ENCODE measurements at regions not wholly inside any gene's neighbourhood (a gene's known extent, or its start where the extent isn't known, plus 50 kb on each side); places are given as distances from the start of the nearest gene placed in this dataset.

DNA sequence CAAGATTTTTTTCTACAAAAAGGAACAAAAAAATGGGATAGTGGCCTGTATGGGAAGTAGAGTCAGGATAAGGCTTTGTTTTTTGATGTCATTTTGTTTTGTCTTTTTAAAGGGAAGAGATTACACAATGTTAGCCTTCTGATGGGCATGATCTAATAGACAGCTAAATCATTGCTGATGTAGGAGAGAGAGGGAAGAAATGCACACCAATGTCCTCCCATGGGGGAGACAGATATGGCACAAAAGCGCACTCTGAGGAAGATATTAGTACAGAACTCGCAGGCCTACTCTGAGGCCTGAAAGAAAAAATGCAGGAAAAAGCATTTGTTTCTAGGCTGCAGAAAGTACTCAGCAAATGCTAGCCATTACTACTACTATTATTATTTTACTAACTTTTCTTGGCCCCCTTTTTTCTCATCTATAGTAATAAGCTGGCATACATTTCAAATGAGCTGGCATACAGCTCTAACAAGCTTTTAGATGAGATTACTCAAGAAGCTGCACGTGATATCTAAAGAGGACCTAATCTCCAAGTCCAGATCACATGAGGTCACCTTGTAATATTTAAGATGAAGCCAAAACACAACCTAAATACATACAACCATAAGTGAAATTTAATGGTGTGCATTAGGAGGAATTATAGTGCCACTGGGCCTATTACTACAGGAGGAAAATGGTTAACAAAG is 269.4 kb upstream of the TANK start:
- no peak overlapping the region for H3K4me3 Mint-ChIP-seq (ENCODE audit: low read depth)
- H3K9me3 Mint-ChIP-seq (ENCODE audit: low read depth), result peaks cover 2% of the 10 kb centered on the region
- TF ChIP-seq, protein P1, sequence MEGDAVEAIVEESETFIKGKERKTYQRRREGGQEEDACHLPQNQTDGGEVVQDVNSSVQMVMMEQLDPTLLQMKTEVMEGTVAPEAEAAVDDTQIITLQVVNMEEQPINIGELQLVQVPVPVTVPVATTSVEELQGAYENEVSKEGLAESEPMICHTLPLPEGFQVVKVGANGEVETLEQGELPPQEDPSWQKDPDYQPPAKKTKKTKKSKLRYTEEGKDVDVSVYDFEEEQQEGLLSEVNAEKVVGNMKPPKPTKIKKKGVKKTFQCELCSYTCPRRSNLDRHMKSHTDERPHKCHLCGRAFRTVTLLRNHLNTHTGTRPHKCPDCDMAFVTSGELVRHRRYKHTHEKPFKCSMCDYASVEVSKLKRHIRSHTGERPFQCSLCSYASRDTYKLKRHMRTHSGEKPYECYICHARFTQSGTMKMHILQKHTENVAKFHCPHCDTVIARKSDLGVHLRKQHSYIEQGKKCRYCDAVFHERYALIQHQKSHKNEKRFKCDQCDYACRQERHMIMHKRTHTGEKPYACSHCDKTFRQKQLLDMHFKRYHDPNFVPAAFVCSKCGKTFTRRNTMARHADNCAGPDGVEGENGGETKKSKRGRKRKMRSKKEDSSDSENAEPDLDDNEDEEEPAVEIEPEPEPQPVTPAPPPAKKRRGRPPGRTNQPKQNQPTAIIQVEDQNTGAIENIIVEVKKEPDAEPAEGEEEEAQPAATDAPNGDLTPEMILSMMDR (IDR thresholded peaks at IDR 0.05; ENCODE audit: unreplicated experiment), result no peak
- no peak overlapping the region for H3K27ac Mint-ChIP-seq
- H3K36me3 Mint-ChIP-seq (ENCODE audit: insufficient read depth), result no peaks in the 10 kb centered on the region
- no peaks in the 10 kb centered on the region for H3K4me1 Mint-ChIP-seq (ENCODE audit: low read depth)
- no peak for DNase-seq (ENCODE audit: low spot score, unreplicated experiment)
- no peaks in the 10 kb centered on the region for H3K27me3 Mint-ChIP-seq

DNA sequence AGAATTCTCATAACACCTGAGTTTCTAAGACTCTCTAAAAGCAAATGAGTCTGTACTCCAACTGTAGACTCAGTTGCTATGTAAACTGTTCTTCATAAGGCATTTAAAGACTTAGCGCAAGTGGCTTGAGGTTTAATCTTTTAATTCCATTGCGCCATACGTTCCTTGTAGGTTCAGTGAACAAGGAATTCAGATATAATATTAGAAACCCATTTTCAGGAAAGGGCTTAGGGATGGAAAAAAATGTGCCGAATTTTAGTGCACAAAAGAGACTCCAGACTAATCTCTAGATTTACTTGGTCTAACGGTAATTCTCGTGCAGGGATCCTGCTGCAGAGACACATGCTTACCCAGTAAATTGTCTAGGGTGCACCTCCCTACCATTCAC is 268.9 kb upstream of the TANK start:
- TF ChIP-seq, protein P1 (IDR thresholded peaks at IDR 0.05; ENCODE audit: unreplicated experiment), result no peak
- no peaks in the 10 kb centered on the region for H3K36me3 Mint-ChIP-seq (ENCODE audit: insufficient read depth)
- H3K4me1 Mint-ChIP-seq (ENCODE audit: low read depth), result no peaks in the 10 kb centered on the region
- DNase-seq (ENCODE audit: low spot score, unreplicated experiment), result no peak
- no peaks in the 10 kb centered on the region for H3K27me3 Mint-ChIP-seq
- H3K4me3 Mint-ChIP-seq (ENCODE audit: low read depth), result no peak overlapping the region
- H3K9me3 Mint-ChIP-seq (ENCODE audit: low read depth), result peaks cover 6% of the 10 kb centered on the region
- H3K27ac Mint-ChIP-seq, result no peak overlapping the region

DNA sequence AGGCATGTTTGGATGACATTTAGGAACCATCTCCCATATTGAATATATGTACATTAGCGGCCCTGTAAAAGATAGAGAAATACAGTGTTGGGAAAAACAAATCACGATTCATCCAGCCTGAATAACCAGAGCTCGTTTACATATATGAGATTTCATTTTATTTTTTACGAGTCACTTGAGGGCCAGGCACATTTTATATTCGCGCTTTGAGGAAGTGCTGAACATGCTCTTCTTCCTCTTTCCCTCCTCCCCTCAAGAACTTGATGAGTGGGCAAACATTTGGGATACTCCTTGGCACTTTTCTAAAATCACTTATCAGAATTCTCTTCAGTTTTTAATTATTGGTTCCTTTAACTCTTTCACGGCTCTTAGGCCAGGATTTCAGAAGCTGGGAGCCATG is 268.0 kb upstream of the TANK start:
- no peak for DNase-seq (ENCODE audit: low spot score, unreplicated experiment)
- no peak overlapping the region for H3K4me3 Mint-ChIP-seq (ENCODE audit: low read depth)
- H3K9me3 Mint-ChIP-seq (ENCODE audit: low read depth), result peaks cover 6% of the 10 kb centered on the region
- TF ChIP-seq, protein P1 (IDR thresholded peaks at IDR 0.05; ENCODE audit: unreplicated experiment), result no peak
- H3K27me3 Mint-ChIP-seq, result no peaks in the 10 kb centered on the region
- H3K36me3 Mint-ChIP-seq (ENCODE audit: insufficient read depth), result no peaks in the 10 kb centered on the region
- no peak overlapping the region for H3K27ac Mint-ChIP-seq
- H3K4me1 Mint-ChIP-seq (ENCODE audit: low read depth), result no peaks in the 10 kb centered on the region

DNA sequence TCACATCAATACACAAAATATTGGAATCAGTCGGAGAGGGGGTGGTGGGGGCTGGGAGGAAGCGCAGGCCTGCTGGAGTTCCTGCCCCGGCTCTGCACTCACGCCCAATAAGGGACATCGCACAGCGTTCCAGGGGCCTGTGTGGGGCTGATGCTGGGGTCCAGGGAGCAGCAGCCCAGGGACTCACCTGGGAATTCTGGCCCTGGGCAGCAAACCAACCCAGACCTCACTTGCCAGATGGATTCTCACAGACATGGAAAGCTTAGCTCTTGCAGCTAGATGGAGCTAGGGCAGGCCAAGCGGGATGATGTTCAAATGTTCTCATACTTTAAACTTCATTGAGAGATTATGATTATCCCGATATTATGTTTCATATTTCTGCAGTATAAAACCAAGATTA is 266.6 kb upstream of the TANK start:
- H3K4me1 Mint-ChIP-seq (ENCODE audit: low read depth), result no peaks in the 10 kb centered on the region
- TF ChIP-seq, protein P1 (IDR thresholded peaks at IDR 0.05; ENCODE audit: unreplicated experiment), result no peak
- H3K27me3 Mint-ChIP-seq, result no peaks in the 10 kb centered on the region
- peaks cover 6% of the 10 kb centered on the region for H3K9me3 Mint-ChIP-seq (ENCODE audit: low read depth)
- no peak overlapping the region for H3K27ac Mint-ChIP-seq
- no peak for DNase-seq (ENCODE audit: low spot score, unreplicated experiment)
- H3K36me3 Mint-ChIP-seq (ENCODE audit: insufficient read depth), result no peaks in the 10 kb centered on the region
- no peak overlapping the region for H3K4me3 Mint-ChIP-seq (ENCODE audit: low read depth)

DNA sequence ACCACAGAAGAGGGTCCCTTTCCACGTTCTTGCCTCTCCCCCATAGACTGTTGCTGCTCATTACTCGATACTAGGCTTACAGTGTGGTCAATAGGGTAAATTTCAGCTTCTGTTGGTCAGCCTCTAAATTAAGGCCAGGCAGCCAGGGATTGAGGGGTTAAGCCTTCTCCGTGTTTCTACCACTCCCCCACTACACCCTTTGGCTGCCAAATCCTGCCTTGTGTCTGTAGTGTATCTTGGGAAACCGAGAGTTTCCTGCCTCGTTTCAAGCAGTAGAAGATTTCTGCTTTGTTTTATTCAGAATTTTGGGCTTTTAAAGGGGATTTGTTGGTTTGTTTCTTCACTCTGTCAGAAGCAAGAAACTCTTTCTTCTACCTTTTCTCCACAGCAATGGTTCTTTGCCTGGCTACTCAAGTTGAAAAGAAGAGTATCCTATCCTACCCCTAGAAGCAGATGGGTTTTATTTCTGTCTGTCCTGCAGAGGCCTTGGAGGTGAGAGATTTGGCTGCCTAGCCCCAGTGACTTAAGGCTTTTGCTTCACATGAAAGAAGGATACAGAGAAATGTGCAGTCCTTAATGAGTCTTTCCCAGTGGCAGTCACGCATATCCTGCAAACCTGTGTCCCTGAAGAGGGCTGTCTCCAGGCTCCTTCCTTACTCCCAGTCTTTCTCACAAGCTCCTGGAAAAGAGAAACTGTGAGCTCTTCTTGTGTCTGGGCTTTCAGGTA is 261.5 kb upstream of the TANK start:
- no peak overlapping the region for H3K27ac Mint-ChIP-seq
- peaks cover 6% of the 10 kb centered on the region for H3K9me3 Mint-ChIP-seq (ENCODE audit: low read depth)

More for the DNA sequence above, 261.5 kb upstream of the TANK start:
- TF ChIP-seq, protein P1 (IDR thresholded peaks at IDR 0.05; ENCODE audit: unreplicated experiment), result no peak
- Mint-ChIP-seq H3K4me1 (ENCODE audit: low read depth) (peaks cover 5% of the 10 kb centered on the region), H3K27me3 (no peaks in the 10 kb centered on the region), H3K4me3 (ENCODE audit: low read depth) (no peak overlapping the region), H3K36me3 (ENCODE audit: insufficient read depth) (no peaks in the 10 kb centered on the region)
- DNase-seq (ENCODE audit: low spot score, unreplicated experiment), result no peak
